ENCODE measurements at regions not wholly inside any gene's neighbourhood (a gene's known extent, or its start where the extent isn't known, plus 50 kb on each side); places are given as distances from the start of the nearest gene placed in this dataset.

DNA sequence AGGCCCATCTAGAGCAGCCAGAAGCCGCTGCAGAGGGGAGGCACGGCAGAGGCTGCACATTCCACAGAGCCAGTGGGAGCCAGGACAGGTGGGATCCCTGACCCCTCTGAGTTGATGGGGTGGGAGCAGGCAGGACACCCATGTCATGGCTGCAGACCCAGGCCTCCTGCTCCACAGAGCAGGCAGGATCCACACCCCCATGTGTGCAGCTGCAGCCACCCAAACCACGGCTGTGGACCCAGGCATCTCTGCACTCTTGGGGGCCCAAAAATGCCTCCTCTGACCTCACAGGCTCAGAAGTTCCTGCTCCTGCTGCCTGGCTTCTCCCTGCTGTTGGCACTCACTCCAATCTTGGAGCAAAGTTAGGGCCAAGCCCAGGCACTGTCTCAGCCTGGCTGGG lies 112.3 kb upstream of the TMEM18 start:
- no peak for DNase-seq (ENCODE audit: low read depth in 2 of 2)

DNA sequence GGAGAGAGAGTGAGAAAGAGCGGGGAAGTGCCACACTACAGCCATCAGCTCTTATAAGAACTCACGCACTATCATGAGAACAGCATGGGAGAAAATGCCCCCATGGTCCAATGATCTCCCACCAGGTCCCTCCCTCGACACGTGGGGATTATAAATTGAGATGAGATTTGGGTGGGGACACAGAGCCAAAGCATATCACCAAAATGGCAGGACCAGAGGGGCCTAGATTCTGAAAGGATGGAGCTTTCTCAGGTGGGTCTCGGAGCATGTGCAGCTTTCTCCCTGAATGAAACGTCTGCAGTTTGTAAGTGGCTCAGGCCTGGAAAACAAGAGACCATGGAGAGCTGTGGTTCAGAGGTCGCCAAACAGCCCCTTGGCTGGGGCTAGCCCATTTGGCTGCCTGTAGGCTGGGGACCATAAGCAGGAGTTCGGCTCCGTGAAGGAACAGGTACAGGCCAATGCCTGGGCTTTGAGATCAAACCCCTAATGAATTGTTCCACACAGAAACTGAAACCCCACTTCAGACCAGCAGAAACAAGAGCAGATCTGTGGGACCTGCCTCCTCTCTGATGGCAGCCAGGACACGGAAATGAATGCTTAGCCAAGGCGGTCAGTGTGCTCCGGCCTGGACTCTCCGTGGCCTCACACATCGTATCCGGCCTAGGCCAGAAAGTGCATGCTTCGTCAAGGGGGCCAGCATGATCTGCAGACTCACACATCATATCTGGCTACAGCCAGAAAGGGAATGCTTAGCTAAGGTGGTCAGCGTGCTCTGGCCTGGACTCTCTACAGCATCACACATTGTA lies 111.2 kb upstream of the TMEM18 start:
- DNase-seq (ENCODE audit: low read depth in 2 of 2) = no peak

DNA sequence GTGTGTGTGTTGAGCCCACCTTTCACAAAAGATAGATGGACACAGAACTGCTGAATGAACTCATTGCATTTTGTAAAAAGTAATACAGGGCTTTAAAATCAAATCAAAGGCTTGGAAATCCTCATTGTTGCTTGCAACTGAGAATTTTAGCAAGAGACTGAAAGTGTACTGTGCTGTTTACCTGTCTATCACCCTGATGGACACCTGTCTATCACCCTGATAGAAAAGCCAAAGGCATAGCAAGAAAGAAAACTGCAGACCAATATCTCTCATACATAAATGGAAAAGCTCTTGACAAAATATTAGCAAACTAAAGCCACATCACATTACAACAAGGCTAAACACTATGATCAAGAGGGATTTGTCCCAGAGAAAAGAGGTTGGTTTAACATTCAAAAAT lies 107.5 kb upstream of the TMEM18 start:
- no peak for DNase-seq (ENCODE audit: low read depth in 2 of 2)

DNA sequence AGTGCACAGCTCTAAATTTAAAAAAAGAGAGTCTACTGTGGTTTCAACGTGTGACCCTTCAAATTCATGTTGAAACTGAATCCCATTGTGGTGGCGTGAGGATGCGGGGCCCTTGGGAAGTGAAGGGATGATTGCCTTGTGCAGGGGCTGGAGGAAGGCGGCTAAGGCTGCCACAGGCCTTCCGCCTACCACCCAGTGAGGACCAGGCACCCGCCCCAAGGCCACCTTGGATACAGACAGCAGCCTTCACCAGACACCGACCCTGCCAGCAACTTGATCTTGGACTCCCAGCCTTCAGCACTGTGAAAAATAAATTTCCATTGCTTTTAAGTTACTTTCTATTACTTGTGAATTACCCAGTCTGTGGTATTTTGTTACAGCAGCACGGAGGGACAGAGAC lies 103.4 kb upstream of the TMEM18 start:
- no peak for DNase-seq (ENCODE audit: low read depth in 2 of 2)

GRCh38 chr2:780002-780401 lies 102.8 kb upstream of the TMEM18 start:
- DNase-seq (ENCODE audit: low read depth in 2 of 2) = no peak

DNA sequence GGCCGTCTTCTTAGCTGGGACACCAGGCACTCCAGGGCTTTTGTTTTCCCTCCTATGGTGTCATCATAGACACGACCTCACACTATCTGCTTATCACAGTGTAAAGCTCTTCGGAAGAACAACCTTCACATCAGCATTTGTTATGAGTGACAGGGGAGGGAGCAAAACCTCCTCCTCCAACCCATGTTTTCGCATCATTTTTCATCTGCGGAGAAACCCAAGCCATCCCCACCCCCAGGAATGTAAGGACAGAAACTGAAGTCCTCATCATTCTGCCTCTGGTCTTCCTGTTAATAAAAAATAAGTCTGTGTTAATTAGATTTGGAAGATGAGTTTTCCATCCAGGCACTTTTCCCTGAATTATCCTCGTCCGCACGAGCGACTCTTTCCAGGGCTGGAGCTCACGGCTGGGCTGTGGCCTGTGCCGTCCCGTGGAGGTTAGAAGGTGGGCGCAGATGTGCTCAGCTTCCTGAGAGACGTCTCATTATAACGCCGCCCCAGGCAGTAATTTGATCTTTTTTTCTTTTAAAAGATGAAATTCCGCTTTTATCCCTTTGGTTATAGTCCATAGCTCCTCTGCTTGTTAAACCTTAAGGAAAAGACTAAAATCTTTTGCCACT lies 101.6 kb upstream of the TMEM18 start:
- no peak for DNase-seq (ENCODE audit: low read depth in 2 of 2)

DNA sequence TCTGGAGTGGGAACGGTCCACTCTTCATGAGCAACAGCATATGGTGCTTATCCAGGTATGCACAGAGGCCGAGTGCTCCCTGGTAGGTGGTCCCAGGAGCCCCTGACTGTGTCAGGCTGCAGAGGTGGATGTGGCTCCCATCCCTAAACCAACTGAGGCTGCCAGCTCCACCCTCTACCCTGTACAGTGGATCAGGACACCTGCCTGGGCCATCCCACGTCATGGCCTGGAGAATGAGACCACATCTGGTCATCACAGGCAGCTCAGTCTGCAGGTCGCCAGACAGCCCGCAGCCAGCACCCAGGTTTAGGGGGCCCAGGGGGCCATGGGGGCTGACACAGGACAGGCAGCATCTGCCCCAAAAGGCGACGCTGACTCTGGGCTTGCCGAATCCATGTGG lies 100.3 kb upstream of the TMEM18 start:
- no peak for DNase-seq (ENCODE audit: low read depth in 2 of 2)

GRCh38 chr2:777051-777450 lies 99.8 kb upstream of the TMEM18 start:
- DNase-seq (ENCODE audit: low read depth in 2 of 2) = no peak

DNA sequence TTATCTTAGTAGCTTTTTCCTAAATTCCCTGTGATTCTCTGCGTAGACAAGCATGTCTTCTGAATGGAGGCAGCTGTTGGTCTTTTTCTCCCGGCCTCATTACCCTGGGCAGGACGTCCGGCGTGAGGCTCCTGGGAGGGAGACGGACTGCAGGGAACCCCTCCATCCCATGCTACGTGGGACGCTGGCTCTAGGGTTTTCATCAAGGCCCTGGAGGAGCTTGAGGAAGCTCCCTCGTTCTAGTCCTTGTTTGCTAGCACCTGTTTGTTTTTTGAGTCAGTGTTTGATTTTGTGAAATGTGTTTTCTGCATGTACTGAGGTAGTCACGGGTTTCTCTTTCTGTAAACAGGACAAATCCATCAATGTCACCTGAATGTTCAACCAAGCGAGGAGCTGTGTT lies 99.3 kb upstream of the TMEM18 start:
- DNase-seq (ENCODE audit: low read depth in 2 of 2) = no peak

GRCh38 chr2:776038-776437 lies 98.8 kb upstream of the TMEM18 start:
- DNase-seq (ENCODE audit: low read depth in 2 of 2) = no peak

- DNase-seq (ENCODE audit: low read depth in 2 of 2) = no peak
These were observed 97.2 kb upstream of the TMEM18 start for GRCh38 chr2:774436-774835.

DNA sequence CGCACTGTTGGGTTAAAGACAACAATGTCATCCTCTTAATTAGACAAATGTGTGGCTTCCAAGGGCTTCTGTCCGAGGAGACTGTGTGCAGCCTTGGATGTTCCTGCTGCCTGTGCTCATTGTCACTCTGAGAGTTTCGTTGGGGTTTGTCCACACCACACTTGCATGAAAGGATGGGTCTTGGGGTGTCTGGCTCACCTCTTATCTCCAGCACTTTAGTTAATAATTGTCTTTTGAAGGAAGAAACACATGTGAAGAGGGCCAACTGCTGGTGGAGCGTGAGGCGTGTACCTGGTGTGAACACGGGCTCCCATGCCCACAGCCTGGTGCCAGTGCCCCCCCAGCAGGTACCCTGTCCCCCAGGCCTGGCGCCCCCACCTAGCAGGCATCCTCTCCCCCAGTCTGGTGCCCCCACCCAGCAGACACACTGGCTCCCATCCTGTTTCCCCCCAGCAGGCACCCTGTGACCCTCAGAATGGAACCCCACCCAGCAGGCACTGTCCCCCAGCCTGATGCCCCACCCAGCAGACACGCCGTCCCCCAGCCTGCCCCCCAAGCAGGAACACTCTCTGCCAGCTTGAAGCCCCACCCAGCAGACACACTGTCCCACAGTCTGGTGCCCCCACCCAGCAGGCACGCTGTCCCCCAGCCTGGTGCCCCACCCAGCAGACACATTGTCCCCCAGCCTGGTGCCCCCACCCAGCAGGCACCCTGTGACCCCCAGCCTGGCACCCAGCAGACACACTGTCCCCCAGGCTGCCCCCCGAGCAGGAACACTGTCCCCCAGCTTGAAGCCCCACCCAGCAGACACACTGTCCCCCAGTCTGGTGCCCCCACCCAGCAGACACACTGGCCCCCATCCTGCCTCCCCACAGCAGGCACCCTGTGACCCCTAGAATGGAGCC lies 96.3 kb upstream of the TMEM18 start:
- no peak for DNase-seq (ENCODE audit: low read depth in 2 of 2)

- no peak for DNase-seq (ENCODE audit: low read depth in 2 of 2)
These were observed 94.3 kb upstream of the TMEM18 start for GRCh38 chr2:771538-771937.

DNA sequence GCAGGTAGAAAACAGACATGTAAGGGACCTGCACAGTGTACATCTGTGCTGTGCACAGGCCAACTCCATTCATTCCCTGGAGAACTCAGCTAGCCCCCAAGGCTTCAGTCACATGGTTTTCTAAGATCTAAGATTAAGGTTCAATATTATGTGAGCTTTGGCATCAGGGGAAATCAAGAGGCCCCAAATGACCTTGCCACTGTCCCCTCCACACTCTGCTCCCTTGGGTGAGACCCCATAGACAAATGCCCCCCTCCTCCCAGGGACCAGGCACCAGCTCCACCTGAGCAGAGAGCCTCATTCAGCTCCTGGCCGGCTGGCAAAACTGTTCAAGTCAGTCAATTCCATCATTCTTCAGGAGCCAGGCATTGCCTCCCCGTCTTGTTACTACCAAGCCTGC lies 93.6 kb upstream of the TMEM18 start:
- no peak for DNase-seq (ENCODE audit: low read depth in 2 of 2)

GRCh38 chr2:769771-770170 lies 92.6 kb upstream of the TMEM18 start:
- DNase-seq (ENCODE audit: low read depth in 2 of 2) = no peak

- no peak for DNase-seq (ENCODE audit: low read depth in 2 of 2)
These were observed 91.2 kb upstream of the TMEM18 start for GRCh38 chr2:768451-768850.

DNA sequence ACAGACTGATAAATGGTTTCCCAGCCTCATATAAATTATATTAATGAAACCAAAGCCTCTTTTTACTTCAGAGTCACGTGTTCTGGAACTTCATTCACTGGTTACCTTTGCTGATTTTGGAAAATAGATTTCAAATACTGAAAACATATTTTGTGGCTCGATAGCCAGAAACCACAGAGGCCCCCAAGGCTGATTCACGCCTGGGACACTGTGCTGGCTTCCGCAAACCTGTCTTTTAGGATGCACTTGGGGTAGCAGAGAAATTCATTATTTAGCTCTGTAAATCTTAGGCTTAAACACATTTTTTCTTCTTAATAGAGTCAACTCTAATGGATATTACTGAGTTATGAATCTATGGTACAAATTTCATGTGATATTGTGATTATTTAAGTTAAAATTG lies 90.7 kb upstream of the TMEM18 start:
- no peak for DNase-seq (ENCODE audit: low read depth in 2 of 2)

DNA sequence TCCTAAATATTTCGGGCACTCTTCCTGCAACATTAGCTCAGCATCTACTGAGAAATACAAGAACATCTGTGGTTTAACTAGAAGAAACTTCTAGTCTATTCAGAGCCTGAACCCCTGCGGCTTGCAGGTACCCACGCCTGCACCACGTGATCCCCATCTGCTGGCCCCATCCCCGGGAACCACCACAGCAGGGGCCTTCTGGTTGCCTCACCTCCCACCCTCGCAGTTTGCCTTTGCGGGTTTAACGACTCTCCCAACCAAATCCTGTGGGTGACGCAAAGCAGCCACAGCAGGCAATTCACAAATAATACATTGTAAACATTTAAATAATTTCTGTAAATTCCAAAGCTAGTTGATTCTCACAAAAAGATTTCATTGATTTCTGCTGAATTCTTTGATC lies 90.2 kb upstream of the TMEM18 start:
- DNase-seq (ENCODE audit: low read depth in 2 of 2) = no peak

- DNase-seq (ENCODE audit: low read depth in 2 of 2) = no peak
These were observed 89.0 kb upstream of the TMEM18 start for GRCh38 chr2:766255-766654.

DNA sequence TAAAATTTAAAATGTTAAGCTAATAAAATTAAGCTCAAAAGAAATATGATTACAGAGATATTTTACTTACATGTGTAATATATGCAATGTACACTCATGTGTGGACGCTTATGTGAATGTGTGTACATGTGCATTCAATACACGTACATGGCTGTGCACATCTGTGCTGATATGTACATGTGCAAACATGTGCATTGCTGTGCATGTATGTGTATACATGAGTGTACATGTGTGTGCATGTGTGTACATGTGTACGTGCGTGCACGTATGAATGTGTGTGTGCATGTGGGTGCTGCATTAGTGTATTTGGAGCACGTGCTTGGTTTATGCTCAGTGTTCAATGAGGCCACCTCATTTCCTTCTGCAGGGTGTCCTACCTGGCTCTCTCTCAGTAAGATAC lies 88.2 kb upstream of the TMEM18 start:
- no peak for DNase-seq (ENCODE audit: low read depth in 2 of 2)

- DNase-seq (ENCODE audit: low read depth in 2 of 2) = no peak
These were observed 86.7 kb upstream of the TMEM18 start for GRCh38 chr2:763766-764525.

DNA sequence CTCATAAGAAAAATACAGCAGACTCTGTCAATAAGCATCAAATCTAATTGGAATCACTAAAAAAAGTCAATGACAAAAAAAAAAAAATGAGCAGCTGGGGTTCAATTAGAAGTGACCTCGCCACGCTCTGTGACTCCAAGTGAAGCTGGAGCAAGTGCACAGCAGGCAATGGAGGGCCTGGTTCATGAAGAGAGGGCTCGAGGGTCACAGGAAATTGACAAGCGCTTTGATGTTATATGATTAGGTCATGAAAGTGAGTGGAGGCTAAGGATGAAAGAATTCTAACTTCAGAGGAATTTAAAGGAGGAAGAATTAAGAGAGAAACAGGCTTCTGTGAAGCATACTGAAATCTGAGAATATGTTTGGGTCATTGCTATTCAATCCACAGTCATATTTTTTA lies 85.4 kb upstream of the TMEM18 start:
- DNase-seq (ENCODE audit: low read depth in 2 of 2) = no peak
